Left lung (tissue), 4 donors: ENCODE measurements at regions not wholly inside any gene's neighbourhood (a gene's known extent, or its start where the extent isn't known, plus 50 kb on each side); places are given as distances from the start of the nearest gene placed in this dataset.

Source experiments
- ATAC-seq: fragments of 200-7000 bp; cut with Tn5 transposase; one replicate; pipeline ENCODE4 v1.9.1; 2020; ENCODE audit warnings: moderate library complexity
- DNase-seq, 4 donors: peaks; one replicate each; pipeline ENCODE4 v3.0.0-alpha.2; 2013 to 2020
- H3K27ac ChIP-seq, 2 donors: fragments of 200-600 bp; sonication (generic) in 1 of 2; one replicate each; pipeline versions ENCODE4 v1.5.0 to v1.8.0; 2020 to 2021
- H3K27me3 ChIP-seq, 2 donors: fragments of 200-600 bp; sonication (generic) in 1 of 2; one replicate each; pipeline versions ENCODE4 v1.5.0 to v1.8.0; 2020 to 2021
- H3K36me3 ChIP-seq, 2 donors: fragments of 200-600 bp; sonication (generic) in 1 of 2; one replicate each; pipeline versions ENCODE4 v1.5.0 to v1.8.0; 2020 to 2021
- H3K4me1 ChIP-seq, 2 donors: fragments of 200-600 bp; one replicate each; pipeline ENCODE4 v1.8.0; 2021
- H3K4me3 ChIP-seq, 2 donors: fragments of 200-600 bp; sonication (generic) in 1 of 2; one replicate each; pipeline versions ENCODE4 v1.5.0 to v1.8.0; 2020 to 2021; ENCODE audit warnings: mild to moderate bottlenecking in 1 of 2
- H3K9me3 ChIP-seq, 2 donors: fragments of 200-600 bp; sonication (generic) in 1 of 2; one replicate each; pipeline versions ENCODE4 v1.5.0 to v1.8.0; 2020 to 2021
- CTCF ChIP-seq, 2 donors: fragments of 200-600 bp; sonication (generic) in 1 of 2; IDR thresholded peaks; one replicate each; pipeline versions ENCODE4 v1.5.0 to v1.8.0; 2021; ENCODE audit warnings: antibody characterized with exemption in 2 of 2
- intact Hi-C, 2 donors: fragments of 100-400 bp; cut with DNase I; formaldehyde crosslinking; loops; one replicate each; pipeline versions ENCODE4 v1.11.2 to v1.14.2; 2022
- donor health status: DM: no; HTN: yes; CAD: no.
- donor health status: DM: no; HTN: no; CAD: no.

GRCh38 chr10:17538941-17539340 lies 78.2 kb downstream of the HACD1 start:
- Histone ChIP-seq H3K9me3 (peaks cover 0 to 9% of the 10 kb centered on the region in 2 donors), H3K36me3 (no peaks in the 10 kb centered on the region), H3K4me1 (no peaks in the 10 kb centered on the region), H3K27me3 (no peaks in the 10 kb centered on the region), H3K4me3 (no peak overlapping the region), H3K27ac (no peak overlapping the region)
- intact Hi-C loops: no loop called here
- no peak for TF ChIP-seq CTCF (IDR thresholded peaks at IDR 0.05)
- DNase-seq (no peak), ATAC-seq (no peak)

- no peak for TF ChIP-seq CTCF (IDR thresholded peaks at IDR 0.05)
- Histone ChIP-seq H3K36me3 (no peaks in the 10 kb centered on the region), H3K4me1 (no peaks in the 10 kb centered on the region), H3K27ac (no peak overlapping the region), H3K4me3 (no peak overlapping the region), H3K27me3 (no peaks in the 10 kb centered on the region), H3K9me3 (peaks cover 0 to 9% of the 10 kb centered on the region in 2 donors)
- ATAC-seq: no peak
- DNase-seq: no peak
- intact Hi-C loops: no loop called here
These were observed 79.9 kb downstream of the HACD1 start for GRCh38 chr10:17537281-17537680.

GRCh38 chr10:17536221-17536620 lies 81.0 kb downstream of the HACD1 start:
- Histone ChIP-seq H3K27ac (no peak overlapping the region), H3K4me3 (no peak overlapping the region), H3K27me3 (no peaks in the 10 kb centered on the region), H3K36me3 (no peaks in the 10 kb centered on the region), H3K9me3 (peaks cover 0 to 9% of the 10 kb centered on the region in 2 donors), H3K4me1 (no peaks in the 10 kb centered on the region)
- TF ChIP-seq CTCF (IDR thresholded peaks at IDR 0.05): no peak
- no peak for ATAC-seq
- no peak for DNase-seq
- intact Hi-C loops: no loop called here

GRCh38 chr10:17533731-17534130 lies 79.3 kb upstream of the ST8SIA6 start:
- DNase-seq (no peak), ATAC-seq (no peak)
- no peaks in the 10 kb centered on the region for H3K36me3 ChIP-seq
- no peaks in the 10 kb centered on the region for H3K4me1 ChIP-seq
- H3K4me3 ChIP-seq: no peak overlapping the region
- TF ChIP-seq CTCF (IDR thresholded peaks at IDR 0.05): no peak
- H3K9me3 ChIP-seq: no peaks in the 10 kb centered on the region
- H3K27ac ChIP-seq: no peak overlapping the region
- intact Hi-C loops: no loop called here
- H3K27me3 ChIP-seq: no peaks in the 10 kb centered on the region

- Histone ChIP-seq H3K27ac (no peak overlapping the region), H3K9me3 (no peaks in the 10 kb centered on the region), H3K4me3 (no peak overlapping the region), H3K27me3 (no peaks in the 10 kb centered on the region), H3K4me1 (no peaks in the 10 kb centered on the region), H3K36me3 (no peaks in the 10 kb centered on the region)
- DNase-seq (no peak), ATAC-seq (no peak)
- intact Hi-C loops: no loop called here
- TF ChIP-seq CTCF (IDR thresholded peaks at IDR 0.05): no peak
These were observed 74.0 kb upstream of the ST8SIA6 start for GRCh38 chr10:17528306-17528862.
